Lung (tissue), 11 donors: ENCODE measurements at regions not wholly inside any gene's neighbourhood (a gene's known extent, or its start where the extent isn't known, plus 50 kb on each side); places are given as distances from the start of the nearest gene placed in this dataset.

Experiments
- ATAC-seq: fragments of 200-7000 bp; cut with Tn5 transposase; one replicate; pipeline ENCODE4 v1.9.1; 2020; ENCODE audit warnings: moderate number of reproducible peaks; ENCODE audit not compliant: insufficient read depth, low FRiP score
- DNase-seq, 3 donors: peaks; one replicate each; pipeline ENCODE4 v3.0.0-alpha.2; 2013 to 2017
- H3K27ac ChIP-seq, 2 donors: one replicate each; pipeline ENCODE4 v1.5.1; 2013; ENCODE audit warnings: mild to moderate bottlenecking in 2 of 2, moderate library complexity in 2 of 2, control low read depth in 1 of 2, inconsistent platforms in 1 of 2, low read depth in 1 of 2, low read length in 1 of 2
- H3K27me3 ChIP-seq, 3 donors: one replicate each; pipeline ENCODE4 v1.5.1; 2013; ENCODE audit warnings: low read length in 2 of 3; ENCODE audit not compliant: control insufficient read depth in 3 of 3, insufficient read depth in 3 of 3
- H3K36me3 ChIP-seq, 4 donors: one replicate each; pipeline ENCODE4 v1.5.1; 2013; ENCODE audit warnings: low read length in 4 of 4, mild to moderate bottlenecking in 1 of 4, moderate library complexity in 1 of 4; ENCODE audit not compliant: control insufficient read depth in 4 of 4, insufficient read depth in 4 of 4
- H3K4me1 ChIP-seq, 5 donors: one replicate each; pipeline ENCODE4 v1.5.1; 2013; ENCODE audit warnings: low read length in 5 of 5, mild to moderate bottlenecking in 2 of 5, moderate library complexity in 1 of 5; ENCODE audit not compliant: control insufficient read depth in 5 of 5, insufficient read depth in 5 of 5
- H3K4me3 ChIP-seq: one replicate; pipeline ENCODE4 v1.5.1; 2013; ENCODE audit warnings: mild to moderate bottlenecking, control low read depth, moderate library complexity
- H3K9ac ChIP-seq, 2 donors: one replicate each; pipeline ENCODE4 v1.5.1; 2013; ENCODE audit warnings: low read length in 2 of 2, control low read depth in 1 of 2; ENCODE audit not compliant: insufficient read depth in 1 of 2
- H3K9me3 ChIP-seq, 4 donors: one replicate each; pipeline ENCODE4 v1.5.1; 2013; ENCODE audit warnings: low read length in 3 of 4, mild to moderate bottlenecking in 1 of 4, moderate library complexity in 1 of 4; ENCODE audit not compliant: control insufficient read depth in 4 of 4, insufficient read depth in 3 of 4
- CTCF ChIP-seq: IDR thresholded peaks from 2 replicates; pipeline ENCODE4 v1.5.1; 2012; ENCODE audit warnings: mild to moderate bottlenecking; ENCODE audit errors: control extremely low read depth, extremely low read depth
- WGBS, 2 donors: extraction: QIAGEN DNeasy Blood & Tissue Kit; methylation state at CpG; one replicate each; pipeline ENCODE4 v1.1.7; 2013; 5-methylcytosine and 5-hydroxymethylcytosine counted together
- donor health status: control.
- donor health status: control.
- donor health status: Bipolar disorder and iron deficiency.
- donor health status: healthy.
- donor health status: DM: yes; HTN: yes; CAD: no.

- Histone ChIP-seq H3K36me3 (no peaks in the 10 kb centered on the region), H3K9ac (no peak overlapping the region), H3K27me3 (peaks cover 0 to 3% (median 0%) of the 10 kb centered on the region in 3 donors), H3K4me3 (no peak overlapping the region), H3K4me1 (peaks cover 0 to 22% (median 10%) of the 10 kb centered on the region in 5 donors), H3K9me3 (peaks cover 0 to 3% (median 0%) of the 10 kb centered on the region in 4 donors), H3K27ac (no peak overlapping the region)
- no peak for TF ChIP-seq CTCF
- ATAC-seq (no peak), DNase-seq (no peak)
- WGBS, 2 donors: 89 to 92% methylated on average over 6 of the region's 6 CpGs
Observed at GRCh38 chr2:829047-829446, 121.6 kb upstream of the SNTG2 start.

GRCh38 chr2:824954-825353 is 125.7 kb upstream of the SNTG2 start:
- DNase-seq (no peak), ATAC-seq (no peak)
- no peaks in the 10 kb centered on the region for H3K36me3 ChIP-seq
- H3K9ac ChIP-seq: no peak overlapping the region
- peaks cover 0 to 5% (median 2%) of the 10 kb centered on the region in 5 donors for H3K4me1 ChIP-seq
- H3K9me3 ChIP-seq: peaks cover 0 to 4% (median 0%) of the 10 kb centered on the region in 4 donors
- H3K27me3 ChIP-seq: peaks cover 0 to 3% (median 0%) of the 10 kb centered on the region in 3 donors
- 86 to 90% methylated on average over 8 of the region's 8 CpGs for WGBS, 2 donors
- no peak overlapping the region for H3K27ac ChIP-seq
- H3K4me3 ChIP-seq: no peak overlapping the region
- no peak for TF ChIP-seq CTCF

- H3K4me1 ChIP-seq: peaks cover 0 to 2% (median 0%) of the 10 kb centered on the region in 5 donors
- no peak overlapping the region for H3K9ac ChIP-seq
- WGBS, 2 donors: 89 to 94% methylated on average over 10 of the region's 10 CpGs
- H3K9me3 ChIP-seq: peaks cover 0 to 4% (median 0%) of the 10 kb centered on the region in 4 donors
- no peak overlapping the region for H3K27ac ChIP-seq
- DNase-seq (no peak), ATAC-seq (no peak)
- H3K27me3 ChIP-seq: peaks cover 0 to 3% (median 0%) of the 10 kb centered on the region in 3 donors
- no peak for TF ChIP-seq CTCF
- H3K36me3 ChIP-seq: no peaks in the 10 kb centered on the region
- no peak overlapping the region for H3K4me3 ChIP-seq
Observed at GRCh38 chr2:824524-824923, 126.1 kb upstream of the SNTG2 start.

- DNase-seq: no peak
- no peak for TF ChIP-seq CTCF
- no peak for ATAC-seq
Observed at GRCh38 chr2:821546-821945, 129.1 kb upstream of the SNTG2 start.

More at GRCh38 chr2:821546-821945, 129.1 kb upstream of the SNTG2 start:
- peaks cover 0 to 2% (median 0%) of the 10 kb centered on the region in 4 donors for H3K9me3 ChIP-seq
- H3K9ac ChIP-seq: no peak overlapping the region
- no peaks in the 10 kb centered on the region for H3K36me3 ChIP-seq
- H3K4me1 ChIP-seq: no peaks in the 10 kb centered on the region
- no peak overlapping the region for H3K27ac ChIP-seq
- WGBS, 2 donors: 88 to 92% methylated on average over 19 of the region's 19 CpGs
- H3K27me3 ChIP-seq: peaks cover 0 to 3% (median 0%) of the 10 kb centered on the region in 3 donors
- no peak overlapping the region for H3K4me3 ChIP-seq
